ENCODE measurements at regions not wholly inside any gene's neighbourhood (a gene's known extent, or its start where the extent isn't known, plus 50 kb on each side); places are given as distances from the start of the nearest gene placed in this dataset.

DNA sequence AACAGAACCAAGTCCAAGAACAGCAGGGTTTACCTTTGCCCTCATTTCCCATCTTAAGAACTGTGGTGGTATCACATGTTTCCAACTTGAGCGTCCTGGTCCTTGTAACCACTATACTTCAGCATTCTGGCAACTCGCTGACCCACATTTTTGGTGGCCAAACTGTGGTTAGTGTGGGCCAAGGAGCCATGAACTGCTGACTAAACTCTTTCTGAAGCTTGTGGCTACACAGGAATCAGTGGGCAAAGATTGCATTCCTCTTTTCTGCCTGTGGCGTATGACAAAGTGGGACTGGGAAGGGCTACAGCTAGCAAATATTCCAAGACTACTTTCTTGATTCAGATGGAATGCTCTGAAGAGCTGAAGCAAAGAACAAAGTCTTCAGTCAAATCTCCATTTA, 106.3 kb upstream of the MID1 start:
- CTCF ChIA-PET = interaction anchor here (0.8 to 1.1 kb wide), 4 partner anchors 30 to 537 kb away, joined by 3 to 5 read pairs (median 3); no protein-coding TSS in a partner anchor
- TF ChIP-seq, protein P1, sequence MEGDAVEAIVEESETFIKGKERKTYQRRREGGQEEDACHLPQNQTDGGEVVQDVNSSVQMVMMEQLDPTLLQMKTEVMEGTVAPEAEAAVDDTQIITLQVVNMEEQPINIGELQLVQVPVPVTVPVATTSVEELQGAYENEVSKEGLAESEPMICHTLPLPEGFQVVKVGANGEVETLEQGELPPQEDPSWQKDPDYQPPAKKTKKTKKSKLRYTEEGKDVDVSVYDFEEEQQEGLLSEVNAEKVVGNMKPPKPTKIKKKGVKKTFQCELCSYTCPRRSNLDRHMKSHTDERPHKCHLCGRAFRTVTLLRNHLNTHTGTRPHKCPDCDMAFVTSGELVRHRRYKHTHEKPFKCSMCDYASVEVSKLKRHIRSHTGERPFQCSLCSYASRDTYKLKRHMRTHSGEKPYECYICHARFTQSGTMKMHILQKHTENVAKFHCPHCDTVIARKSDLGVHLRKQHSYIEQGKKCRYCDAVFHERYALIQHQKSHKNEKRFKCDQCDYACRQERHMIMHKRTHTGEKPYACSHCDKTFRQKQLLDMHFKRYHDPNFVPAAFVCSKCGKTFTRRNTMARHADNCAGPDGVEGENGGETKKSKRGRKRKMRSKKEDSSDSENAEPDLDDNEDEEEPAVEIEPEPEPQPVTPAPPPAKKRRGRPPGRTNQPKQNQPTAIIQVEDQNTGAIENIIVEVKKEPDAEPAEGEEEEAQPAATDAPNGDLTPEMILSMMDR (IDR thresholded peaks at IDR 0.05; ENCODE audit: insufficient read depth, low read depth, low read length) = no peak
- POLR2A ChIA-PET = interaction anchor here (0.6 kb wide), 1 partner anchor 189 kb away, joined by 3 read pairs; no protein-coding TSS in a partner anchor
- Histone ChIP-seq H3K27me3 (ENCODE audit: control insufficient read depth, insufficient read depth, low read length) (no peaks in the 10 kb centered on the region), H3K4me3 (ENCODE audit: low read depth, low read length) (no peak overlapping the region), H3K36me3 (ENCODE audit: control insufficient read depth, insufficient read depth, low read length) (no peaks in the 10 kb centered on the region)
- no peak for DNase-seq (ENCODE audit: low read depth)

DNA sequence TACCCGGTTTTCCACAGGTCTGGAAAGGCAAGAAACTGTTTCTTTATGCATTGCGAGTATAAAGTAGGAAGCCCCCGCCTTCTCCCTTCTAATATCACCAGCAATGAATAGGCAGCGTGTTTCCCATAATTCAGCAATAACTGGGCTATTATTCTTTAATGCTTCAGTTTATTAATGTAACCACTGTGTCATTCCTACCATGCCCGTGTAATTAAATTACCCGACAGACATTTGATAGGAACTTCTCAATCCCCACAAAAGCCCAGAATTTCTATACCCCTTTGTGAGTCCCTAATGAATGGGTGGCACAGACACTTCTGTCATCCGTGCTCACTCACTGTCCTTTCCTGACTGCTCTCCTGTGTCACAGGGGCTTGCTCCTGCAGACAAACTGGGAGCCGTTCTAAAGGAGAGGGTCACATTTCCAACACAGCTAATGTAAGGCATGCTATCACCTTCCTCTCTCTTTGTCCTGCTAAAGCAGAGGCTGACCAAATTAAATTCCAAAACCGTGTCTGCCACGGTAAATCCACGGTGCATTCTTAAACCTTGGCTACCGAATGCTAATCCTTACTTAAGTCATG, 108.5 kb upstream of the MID1 start:
- ChIA-PET POLR2A (no interaction called here), CTCF (no interaction called here)
- no peak for DNase-seq (ENCODE audit: low read depth)
- Histone ChIP-seq H3K27me3 (ENCODE audit: control insufficient read depth, insufficient read depth, low read length) (no peaks in the 10 kb centered on the region), H3K36me3 (ENCODE audit: control insufficient read depth, insufficient read depth, low read length) (no peaks in the 10 kb centered on the region), H3K4me3 (ENCODE audit: low read depth, low read length) (no peak overlapping the region)
- TF ChIP-seq, protein P1 (IDR thresholded peaks at IDR 0.05; ENCODE audit: insufficient read depth, low read depth, low read length) = no peak

DNA sequence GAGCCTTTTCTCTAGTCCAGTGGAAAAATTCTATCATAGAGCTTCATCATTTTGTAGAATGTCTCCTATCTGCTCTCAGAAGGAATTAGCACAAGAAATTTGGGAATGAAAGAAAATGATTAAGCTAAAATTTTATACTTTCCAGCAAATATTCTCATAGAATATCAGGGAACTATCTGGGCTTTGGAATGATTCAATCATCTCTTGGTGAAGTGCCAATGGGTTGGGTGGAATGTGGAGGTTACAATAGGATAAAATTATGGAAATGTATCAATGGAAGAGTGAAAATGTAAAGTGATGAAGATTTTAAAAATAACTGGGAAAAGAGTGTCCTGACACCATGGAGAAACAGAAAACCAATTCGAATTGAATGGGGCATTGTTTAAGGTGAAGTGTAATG, 119.0 kb upstream of the MID1 start:
- ChIA-PET CTCF (no interaction called here), POLR2A (no interaction called here)
- DNase-seq (ENCODE audit: low read depth) = no peak
- Histone ChIP-seq H3K27me3 (ENCODE audit: control insufficient read depth, insufficient read depth, low read length) (no peaks in the 10 kb centered on the region), H3K36me3 (ENCODE audit: control insufficient read depth, insufficient read depth, low read length) (no peaks in the 10 kb centered on the region), H3K4me3 (ENCODE audit: low read depth, low read length) (no peak overlapping the region)
- TF ChIP-seq, protein P1 (IDR thresholded peaks at IDR 0.05; ENCODE audit: insufficient read depth, low read depth, low read length) = no peak

DNA sequence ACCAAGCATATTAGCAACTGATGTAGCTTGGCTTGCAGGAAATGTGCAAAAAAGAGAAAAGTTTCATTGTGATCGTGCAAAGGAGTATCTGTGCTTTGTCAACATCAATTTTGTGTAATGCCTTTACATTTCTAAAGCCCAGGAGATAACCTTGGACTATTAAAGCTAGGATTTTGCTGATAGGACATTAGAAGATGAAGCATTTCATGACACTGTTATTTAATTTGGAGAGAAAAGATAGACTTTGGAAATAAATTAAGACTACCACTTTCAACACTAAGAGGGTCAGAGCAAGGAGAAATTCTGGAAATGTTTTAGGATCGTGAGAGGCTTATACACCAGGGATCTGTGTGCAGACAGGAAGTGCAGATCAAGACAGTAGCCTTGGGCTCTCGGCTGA, 120.6 kb upstream of the MID1 start:
- no peaks in the 10 kb centered on the region for H3K36me3 ChIP-seq (ENCODE audit: control insufficient read depth, insufficient read depth, low read length)
- no peaks in the 10 kb centered on the region for H3K27me3 ChIP-seq (ENCODE audit: control insufficient read depth, insufficient read depth, low read length)
- TF ChIP-seq, protein P1 (IDR thresholded peaks at IDR 0.05; ENCODE audit: insufficient read depth, low read depth, low read length) = no peak
- CTCF ChIA-PET = no interaction called here
- POLR2A ChIA-PET = no interaction called here
- DNase-seq (ENCODE audit: low read depth) = no peak
- H3K4me3 ChIP-seq (ENCODE audit: low read depth, low read length) = no peak overlapping the region

DNA sequence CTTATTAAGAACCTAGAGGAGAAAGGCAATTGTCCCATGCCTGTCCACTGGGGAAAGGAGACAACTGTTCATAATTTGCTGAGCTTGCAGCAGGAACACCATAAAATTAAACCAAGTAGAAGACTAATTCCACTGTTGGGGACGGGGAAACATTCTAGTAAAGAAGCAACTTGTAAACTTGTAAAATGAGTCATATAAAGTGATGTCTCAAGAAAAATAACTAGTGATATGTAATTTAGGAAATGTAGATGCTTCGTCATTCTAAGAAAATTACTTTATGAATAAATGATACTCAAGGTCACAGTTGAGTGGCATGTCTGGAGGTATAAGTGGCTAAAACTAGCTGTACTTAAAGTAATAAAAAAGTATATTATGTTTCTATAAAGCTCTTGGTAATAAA, 121.2 kb upstream of the MID1 start:
- DNase-seq (ENCODE audit: low read depth) = no peak
- no peak overlapping the region for H3K4me3 ChIP-seq (ENCODE audit: low read depth, low read length)
- ChIA-PET CTCF (no interaction called here), POLR2A (no interaction called here)
- H3K27me3 ChIP-seq (ENCODE audit: control insufficient read depth, insufficient read depth, low read length) = no peaks in the 10 kb centered on the region
- no peaks in the 10 kb centered on the region for H3K36me3 ChIP-seq (ENCODE audit: control insufficient read depth, insufficient read depth, low read length)
- TF ChIP-seq, protein P1 (IDR thresholded peaks at IDR 0.05; ENCODE audit: insufficient read depth, low read depth, low read length) = no peak
